ENCODE measurements at regions not wholly inside any gene's neighbourhood (a gene's known extent, or its start where the extent isn't known, plus 50 kb on each side); places are given as distances from the start of the nearest gene placed in this dataset.
"Not testable (repeated sequence)": the region's sequence is repeated elsewhere in the genome, so short reads cannot be mapped to it uniquely, and the experiment has no call there.

DNA sequence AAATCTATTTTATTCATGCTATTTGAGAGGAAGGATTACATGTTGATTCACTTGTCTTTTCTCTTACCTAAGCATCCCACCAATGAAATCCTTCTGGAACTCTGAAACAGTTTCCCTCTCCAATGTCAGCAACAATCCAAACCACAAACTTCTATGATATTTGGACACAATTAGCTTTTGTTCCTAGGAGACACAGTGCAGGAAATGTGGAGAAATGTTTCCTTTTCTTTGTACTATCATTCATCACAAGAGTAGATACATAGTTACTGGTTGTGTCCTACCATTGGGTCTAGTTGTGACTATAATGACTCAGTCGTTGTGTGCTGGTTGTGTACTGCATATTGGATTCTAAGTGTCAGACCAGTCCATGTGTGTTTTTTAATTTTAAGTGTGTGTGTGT lies 156.8 kb upstream of the MAGI2 start:
- H3K27me3 Mint-ChIP-seq (ENCODE audit: low read depth) = no peaks in the 10 kb centered on the region
- no peaks in the 10 kb centered on the region for H3K36me3 Mint-ChIP-seq (ENCODE audit: insufficient read depth)
- H3K4me1 Mint-ChIP-seq (ENCODE audit: low read depth) = no peaks in the 10 kb centered on the region
- H3K4me3 Mint-ChIP-seq = no peak overlapping the region
- peaks cover 3% of the 10 kb centered on the region for H3K9me3 Mint-ChIP-seq
- DNase-seq (no peak), ATAC-seq (no peak)

DNA sequence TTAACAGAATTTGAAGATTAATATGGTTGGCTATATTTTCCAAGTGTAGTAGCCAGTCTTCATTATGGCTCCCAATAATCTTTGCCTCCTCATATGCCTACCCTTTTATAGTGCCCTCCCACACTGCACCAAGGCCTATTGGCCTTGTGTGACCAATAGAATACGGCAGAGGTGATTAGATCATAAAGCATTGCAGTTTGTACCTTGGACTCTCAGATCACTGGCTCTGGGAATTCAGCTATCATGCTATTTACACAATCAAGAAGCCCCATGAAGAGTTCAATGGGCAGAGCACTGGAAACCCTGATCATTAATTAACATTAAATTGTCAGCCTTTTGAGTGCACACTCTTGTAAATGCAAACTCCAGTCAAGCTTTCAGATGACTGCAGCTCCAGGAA lies 154.5 kb upstream of the MAGI2 start:
- DNase-seq (no peak), ATAC-seq (no peak)
- no peaks in the 10 kb centered on the region for H3K4me1 Mint-ChIP-seq (ENCODE audit: low read depth)
- no peaks in the 10 kb centered on the region for H3K27me3 Mint-ChIP-seq (ENCODE audit: low read depth)
- H3K9me3 Mint-ChIP-seq = peaks cover 3% of the 10 kb centered on the region
- H3K36me3 Mint-ChIP-seq (ENCODE audit: insufficient read depth) = no peaks in the 10 kb centered on the region
- H3K4me3 Mint-ChIP-seq = no peak overlapping the region

DNA sequence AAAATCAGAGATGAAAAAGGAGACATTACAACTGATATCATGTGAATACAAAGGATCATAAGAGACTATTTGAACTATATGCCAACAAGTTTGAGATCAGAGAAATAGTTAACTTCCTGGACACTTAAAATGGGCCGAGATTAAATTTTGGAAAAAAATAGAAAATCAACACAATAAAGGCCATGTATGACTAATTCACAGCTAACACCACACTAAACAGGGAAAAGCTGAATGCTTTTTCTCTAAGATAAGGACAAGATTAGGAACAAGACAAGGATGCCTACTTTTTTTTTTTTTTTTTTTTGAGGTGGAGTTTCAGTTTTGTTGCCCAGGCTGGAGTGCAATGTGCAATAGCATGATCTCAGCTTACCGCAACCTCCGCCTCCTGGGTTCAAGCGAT lies 151.4 kb upstream of the MAGI2 start:
- H3K36me3 Mint-ChIP-seq (ENCODE audit: insufficient read depth) = no peaks in the 10 kb centered on the region
- ATAC-seq = no peak
- no peaks in the 10 kb centered on the region for H3K27me3 Mint-ChIP-seq (ENCODE audit: low read depth)
- H3K4me1 Mint-ChIP-seq (ENCODE audit: low read depth) = no peaks in the 10 kb centered on the region
- no peak overlapping the region for H3K4me3 Mint-ChIP-seq
- DNase-seq = no peak
- H3K9me3 Mint-ChIP-seq = peaks cover 3% of the 10 kb centered on the region

DNA sequence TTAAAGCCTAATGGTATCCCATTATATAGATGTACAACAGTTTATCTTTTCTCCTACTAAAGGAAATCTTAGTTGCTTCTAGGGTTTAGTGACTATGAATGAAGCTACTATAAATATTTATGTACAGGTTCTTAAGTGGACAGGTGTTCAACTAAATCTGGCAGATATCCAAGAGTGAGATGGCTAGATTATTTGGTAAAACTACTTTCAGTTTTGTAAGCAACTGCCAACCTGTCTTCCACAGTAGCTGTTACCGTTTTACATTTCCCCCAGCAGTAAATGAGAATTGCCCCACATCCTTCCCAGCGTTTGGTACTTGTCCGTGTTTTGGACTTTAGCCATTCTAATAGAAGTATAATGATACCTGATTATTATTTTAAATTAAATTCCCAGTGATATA lies 144.9 kb upstream of the MAGI2 start:
- Mint-ChIP-seq H3K4me1 (ENCODE audit: low read depth) (no peaks in the 10 kb centered on the region), H3K36me3 (ENCODE audit: insufficient read depth) (no peaks in the 10 kb centered on the region), H3K4me3 (no peak overlapping the region), H3K27me3 (ENCODE audit: low read depth) (no peaks in the 10 kb centered on the region), H3K9me3 (peaks cover 3% of the 10 kb centered on the region)
- no peak for DNase-seq
- no peak for ATAC-seq

DNA sequence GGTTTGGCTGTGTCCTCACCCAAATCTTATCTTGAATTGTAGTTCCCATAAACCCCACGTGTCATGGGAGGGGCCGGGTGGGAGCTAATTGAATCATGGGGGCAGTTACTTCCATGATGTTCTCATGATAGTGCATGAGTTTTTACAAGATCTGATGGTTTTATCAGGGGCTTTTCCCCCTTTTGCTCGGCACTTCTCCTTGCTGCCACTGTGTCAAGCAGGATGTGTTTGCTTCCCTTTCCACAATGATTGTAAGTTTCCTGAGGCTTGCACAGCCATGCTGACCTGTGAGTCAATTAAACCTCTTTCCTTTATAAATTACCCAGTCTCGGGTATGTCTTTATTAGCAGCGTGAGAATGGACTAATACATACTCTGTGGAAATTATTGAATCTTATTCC lies 141.2 kb upstream of the MAGI2 start:
- H3K36me3 Mint-ChIP-seq (ENCODE audit: insufficient read depth); H3K27me3 Mint-ChIP-seq (ENCODE audit: low read depth); H3K9me3 Mint-ChIP-seq; H3K4me1 Mint-ChIP-seq (ENCODE audit: low read depth); DNase-seq; H3K4me3 Mint-ChIP-seq; ATAC-seq: not testable (repeated sequence)

DNA sequence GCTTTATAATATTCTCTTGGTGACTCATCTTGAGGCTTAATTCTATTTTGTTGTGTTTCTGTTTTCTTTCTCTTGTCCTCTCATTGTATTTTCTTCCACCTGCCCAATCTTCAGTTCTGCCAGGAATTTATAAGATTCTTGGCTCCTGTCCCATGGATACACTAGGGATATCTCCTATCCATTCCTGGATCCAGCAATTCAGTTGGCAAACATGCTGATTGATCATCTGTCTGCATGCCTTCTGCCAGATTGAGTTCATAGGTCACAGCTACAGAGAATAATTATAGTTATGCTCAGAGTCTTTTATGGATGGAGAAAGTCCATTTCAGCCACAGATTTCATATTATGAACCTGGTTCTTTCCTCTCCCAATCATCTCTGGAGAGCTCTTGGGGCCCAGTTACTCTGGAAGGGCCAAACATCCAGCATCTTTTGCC lies 140.4 kb upstream of the MAGI2 start:
- Mint-ChIP-seq H3K9me3 (peaks cover 3% of the 10 kb centered on the region), H3K36me3 (ENCODE audit: insufficient read depth) (no peaks in the 10 kb centered on the region), H3K27me3 (ENCODE audit: low read depth) (no peaks in the 10 kb centered on the region), H3K4me3 (no peak overlapping the region), H3K4me1 (ENCODE audit: low read depth) (no peaks in the 10 kb centered on the region)
- ATAC-seq (no peak), DNase-seq (no peak)

DNA sequence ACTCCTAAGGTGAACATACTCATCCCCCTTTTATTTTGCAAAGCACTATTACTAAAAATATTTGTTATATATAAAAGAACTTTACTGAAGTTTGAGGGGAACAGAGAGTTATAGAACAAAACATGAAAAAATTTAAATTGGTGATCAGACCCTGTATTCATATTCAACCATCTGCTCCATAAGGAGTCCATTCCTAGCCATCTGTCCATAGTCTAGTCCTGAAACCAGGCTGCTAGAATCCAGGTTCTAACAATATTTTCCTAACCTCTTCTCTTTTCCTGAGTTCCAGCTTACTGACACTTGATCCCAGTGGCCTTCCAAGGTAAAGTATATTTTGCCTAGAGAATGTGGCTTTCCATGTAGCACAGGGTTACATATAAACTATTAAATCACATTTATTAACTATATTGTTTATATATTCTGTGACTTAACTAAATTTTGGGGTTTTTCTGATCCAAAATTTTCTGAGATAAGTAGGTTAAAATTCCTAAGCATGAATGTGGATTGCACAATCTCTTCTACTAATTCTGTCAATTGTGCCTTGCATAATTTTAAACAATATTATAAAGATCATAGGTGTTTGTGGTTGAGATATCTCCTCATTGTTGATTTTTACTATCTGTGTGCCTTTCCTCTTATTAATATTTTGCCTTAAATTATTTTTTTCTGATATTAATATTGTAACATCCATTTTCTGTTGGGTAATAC lies 137.6 kb upstream of the MAGI2 start:
- no peaks in the 10 kb centered on the region for H3K27me3 Mint-ChIP-seq (ENCODE audit: low read depth)
- H3K36me3 Mint-ChIP-seq (ENCODE audit: insufficient read depth) = no peaks in the 10 kb centered on the region
- no peak overlapping the region for H3K4me3 Mint-ChIP-seq
- no peaks in the 10 kb centered on the region for H3K4me1 Mint-ChIP-seq (ENCODE audit: low read depth)
- ATAC-seq (no peak), DNase-seq (no peak)
- peaks cover 3% of the 10 kb centered on the region for H3K9me3 Mint-ChIP-seq

DNA sequence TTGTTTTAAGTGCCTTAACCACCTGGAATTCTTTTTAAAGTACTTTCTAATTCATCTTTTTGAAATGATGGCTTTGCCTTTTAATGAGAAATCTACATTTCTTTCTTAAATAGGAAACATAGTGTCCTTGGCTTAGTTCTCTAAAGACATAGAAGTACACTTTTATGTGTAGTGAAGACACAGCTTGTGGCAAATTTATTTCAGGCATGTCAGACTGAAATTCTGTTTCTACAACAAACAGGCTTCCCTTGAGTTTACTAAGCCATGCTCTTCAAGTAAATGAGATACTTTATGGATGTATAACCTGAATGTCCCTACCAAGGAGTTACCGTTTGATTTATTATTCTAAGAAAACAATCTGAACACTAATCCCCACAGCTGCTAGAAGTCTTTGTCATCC lies 136.9 kb upstream of the MAGI2 start:
- DNase-seq (no peak), ATAC-seq (no peak)
- no peaks in the 10 kb centered on the region for H3K4me1 Mint-ChIP-seq (ENCODE audit: low read depth)

DNA sequence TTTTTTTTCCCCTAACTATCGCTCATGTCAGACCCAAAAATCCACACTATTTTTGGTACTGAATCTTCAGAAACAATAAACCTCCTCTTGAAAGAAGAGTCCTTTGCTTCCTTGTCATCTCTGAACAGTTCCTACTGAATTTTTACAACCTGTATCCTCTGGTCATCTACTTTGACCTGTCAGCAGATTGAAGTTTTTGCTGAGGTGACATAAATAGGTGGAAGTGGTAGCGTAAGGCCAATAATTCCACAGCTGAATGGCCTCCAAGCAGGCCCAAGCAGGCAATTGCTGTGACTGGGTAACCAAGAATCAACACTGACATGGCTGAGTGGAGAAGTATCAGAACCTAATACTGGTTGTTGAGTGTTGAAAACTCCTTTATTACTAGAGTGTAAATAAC lies 117.4 kb upstream of the MAGI2 start:
- ATAC-seq (no peak), DNase-seq (no peak)
- H3K27me3 Mint-ChIP-seq (ENCODE audit: low read depth) = no peaks in the 10 kb centered on the region
- no peak overlapping the region for H3K4me3 Mint-ChIP-seq
- no peaks in the 10 kb centered on the region for H3K4me1 Mint-ChIP-seq (ENCODE audit: low read depth)
- peaks cover 6% of the 10 kb centered on the region for H3K9me3 Mint-ChIP-seq
- no peaks in the 10 kb centered on the region for H3K36me3 Mint-ChIP-seq (ENCODE audit: insufficient read depth)

More for the DNA sequence above, 136.9 kb upstream of the MAGI2 start:
- H3K4me3 Mint-ChIP-seq = no peak overlapping the region
- H3K27me3 Mint-ChIP-seq (ENCODE audit: low read depth) = no peaks in the 10 kb centered on the region
- H3K36me3 Mint-ChIP-seq (ENCODE audit: insufficient read depth) = no peaks in the 10 kb centered on the region
- H3K9me3 Mint-ChIP-seq = peaks cover 3% of the 10 kb centered on the region

DNA sequence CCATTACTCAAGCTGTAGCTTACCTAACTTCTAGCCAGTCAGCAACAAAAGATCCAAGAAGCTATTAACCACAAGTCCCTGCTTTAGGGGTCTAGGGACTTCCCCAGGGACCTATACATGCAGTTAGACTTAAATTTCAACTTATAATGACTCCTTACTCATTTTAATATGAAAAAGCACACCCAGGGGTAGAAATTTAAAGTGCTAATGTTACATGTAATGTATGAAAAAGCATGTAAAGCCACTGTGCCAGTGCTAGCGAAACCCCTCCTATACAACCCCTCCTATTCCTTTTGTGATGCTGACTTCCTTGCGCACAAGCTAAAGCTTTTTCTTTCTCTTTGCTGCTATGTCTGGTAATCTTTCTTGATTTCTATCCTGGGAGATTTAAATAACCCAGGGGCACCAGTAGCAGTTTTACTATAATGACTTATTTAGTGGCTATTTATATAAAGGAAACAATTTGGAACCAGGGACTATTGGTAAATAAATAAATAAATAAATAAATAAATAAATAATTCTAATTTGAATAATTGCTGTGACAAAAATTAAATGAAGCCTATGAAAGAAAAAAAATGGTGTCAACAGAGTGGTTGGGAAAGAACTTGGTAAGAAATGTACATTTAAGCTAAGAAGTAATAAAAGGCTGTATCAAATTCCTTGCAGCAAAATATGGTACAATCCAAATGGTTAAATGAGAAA lies 110.5 kb upstream of the MAGI2 start:
- peaks cover 8% of the 10 kb centered on the region for H3K9me3 Mint-ChIP-seq
- H3K27me3 Mint-ChIP-seq (ENCODE audit: low read depth) = no peaks in the 10 kb centered on the region
- DNase-seq (no peak), ATAC-seq (no peak)
- H3K4me1 Mint-ChIP-seq (ENCODE audit: low read depth) = no peaks in the 10 kb centered on the region
- H3K4me3 Mint-ChIP-seq = no peak overlapping the region
- H3K36me3 Mint-ChIP-seq (ENCODE audit: insufficient read depth) = no peaks in the 10 kb centered on the region

DNA sequence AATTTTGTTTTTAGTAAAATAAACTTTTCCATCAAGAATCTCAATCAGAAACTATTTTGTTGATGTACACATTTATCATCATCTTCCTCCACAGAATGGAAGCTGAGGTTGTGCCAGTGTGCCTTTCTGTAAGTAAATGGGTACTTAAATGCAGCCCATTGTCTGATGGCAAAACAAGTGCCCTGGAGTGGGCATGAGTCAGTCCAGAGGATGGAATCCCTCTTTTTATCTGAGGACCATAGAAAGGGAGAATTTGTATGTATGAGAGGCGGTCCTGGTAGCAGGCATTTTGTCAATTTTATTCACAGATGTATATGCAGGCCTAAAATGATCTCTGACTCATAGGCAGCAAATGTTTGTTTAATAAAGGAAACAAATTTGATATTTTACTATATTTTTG lies 102.1 kb upstream of the MAGI2 start:
- Mint-ChIP-seq H3K36me3 (ENCODE audit: insufficient read depth) (no peaks in the 10 kb centered on the region), H3K4me3 (no peak overlapping the region), H3K9me3 (peaks cover 12% of the 10 kb centered on the region), H3K4me1 (ENCODE audit: low read depth) (no peaks in the 10 kb centered on the region), H3K27me3 (ENCODE audit: low read depth) (no peaks in the 10 kb centered on the region)
- no peak for DNase-seq
- no peak for ATAC-seq

DNA sequence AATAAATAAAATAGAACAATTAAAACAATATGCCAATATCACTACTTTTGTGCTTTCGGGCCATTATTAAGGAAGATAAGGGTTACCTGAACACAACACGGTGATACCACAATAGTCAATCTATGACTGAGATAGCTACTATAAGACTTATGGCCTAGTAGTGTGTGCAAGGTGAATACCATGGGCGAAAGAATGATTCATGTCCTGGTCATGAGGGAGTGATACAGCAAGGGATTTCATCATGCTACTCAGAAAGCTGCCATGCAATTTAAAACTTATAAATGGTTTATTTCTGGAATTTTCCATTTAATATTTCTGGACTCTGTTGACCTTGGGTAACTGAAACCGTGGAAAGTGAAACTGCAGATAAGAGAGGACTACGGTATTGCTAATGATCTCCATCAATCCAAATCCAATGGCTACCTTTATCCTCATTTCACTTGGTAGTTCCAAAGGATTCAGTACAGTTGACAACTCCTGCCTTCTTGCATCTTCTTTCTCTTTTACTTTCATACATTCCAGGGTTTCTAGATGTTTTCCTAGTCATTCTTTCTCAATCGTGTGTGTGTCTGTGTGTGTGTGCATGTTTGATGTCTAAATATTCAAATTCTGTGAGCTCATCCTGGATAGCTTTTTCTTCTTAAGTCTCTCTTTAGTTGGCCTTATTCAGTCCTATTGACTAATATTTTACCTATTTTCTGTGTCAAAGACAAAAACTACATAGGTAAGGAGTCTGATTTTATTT lies 100.5 kb upstream of the MAGI2 start:
- no peaks in the 10 kb centered on the region for H3K36me3 Mint-ChIP-seq (ENCODE audit: insufficient read depth)

DNA sequence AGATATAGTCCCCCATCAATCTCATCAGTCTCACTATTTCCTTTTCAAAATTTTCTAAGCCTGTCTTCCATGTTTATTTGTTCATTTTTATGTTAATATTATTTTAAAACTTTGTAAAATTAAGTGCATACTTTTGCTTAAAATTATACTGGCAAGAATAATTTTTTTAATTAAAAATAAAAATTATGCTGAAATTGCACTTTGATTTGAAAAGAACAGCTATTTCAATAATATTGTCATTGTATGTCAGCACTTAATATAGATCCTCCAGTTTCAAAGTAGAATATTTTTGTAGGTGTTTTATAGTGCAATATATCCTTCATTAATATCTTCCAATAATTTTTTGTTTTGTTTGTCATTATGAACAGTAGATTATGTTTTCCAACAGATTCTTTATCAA lies 99.0 kb upstream of the MAGI2 start:
- H3K36me3 Mint-ChIP-seq (ENCODE audit: insufficient read depth) = no peaks in the 10 kb centered on the region
- H3K9me3 Mint-ChIP-seq = peaks cover 7% of the 10 kb centered on the region
- no peak overlapping the region for H3K4me3 Mint-ChIP-seq
- ATAC-seq = no peak
- no peak for DNase-seq
- H3K4me1 Mint-ChIP-seq (ENCODE audit: low read depth) = no peaks in the 10 kb centered on the region
- H3K27me3 Mint-ChIP-seq (ENCODE audit: low read depth) = no peaks in the 10 kb centered on the region

More for the DNA sequence above, 100.5 kb upstream of the MAGI2 start:
- peaks cover 7% of the 10 kb centered on the region for H3K9me3 Mint-ChIP-seq
- no peak for DNase-seq
- H3K4me3 Mint-ChIP-seq = no peak overlapping the region
- H3K27me3 Mint-ChIP-seq (ENCODE audit: low read depth) = no peaks in the 10 kb centered on the region
- no peak for ATAC-seq
- no peaks in the 10 kb centered on the region for H3K4me1 Mint-ChIP-seq (ENCODE audit: low read depth)

DNA sequence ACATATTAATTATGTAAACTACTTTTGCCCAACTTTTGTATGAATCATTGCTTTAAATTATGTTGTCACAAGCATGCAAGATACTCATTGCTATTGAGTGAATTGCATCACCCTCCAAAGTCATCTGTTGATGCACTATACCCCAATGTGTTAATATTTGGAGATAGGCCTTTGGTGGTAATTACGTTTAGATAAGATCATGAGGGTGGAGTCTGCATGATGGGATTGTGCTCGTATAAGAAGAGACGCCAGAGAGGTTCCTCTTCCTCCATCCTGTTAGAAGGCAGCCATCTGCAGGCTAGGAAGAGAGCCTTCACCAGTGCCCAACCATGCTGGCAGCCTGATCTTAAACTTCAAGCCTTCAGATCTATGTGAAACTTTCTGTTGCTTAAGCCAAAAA lies 95.3 kb upstream of the MAGI2 start:
- Mint-ChIP-seq H3K4me3 (no peak overlapping the region), H3K4me1 (ENCODE audit: low read depth) (no peaks in the 10 kb centered on the region), H3K9me3 (no peaks in the 10 kb centered on the region), H3K36me3 (ENCODE audit: insufficient read depth) (no peaks in the 10 kb centered on the region), H3K27me3 (ENCODE audit: low read depth) (no peaks in the 10 kb centered on the region)
- DNase-seq (no peak), ATAC-seq (no peak)

DNA sequence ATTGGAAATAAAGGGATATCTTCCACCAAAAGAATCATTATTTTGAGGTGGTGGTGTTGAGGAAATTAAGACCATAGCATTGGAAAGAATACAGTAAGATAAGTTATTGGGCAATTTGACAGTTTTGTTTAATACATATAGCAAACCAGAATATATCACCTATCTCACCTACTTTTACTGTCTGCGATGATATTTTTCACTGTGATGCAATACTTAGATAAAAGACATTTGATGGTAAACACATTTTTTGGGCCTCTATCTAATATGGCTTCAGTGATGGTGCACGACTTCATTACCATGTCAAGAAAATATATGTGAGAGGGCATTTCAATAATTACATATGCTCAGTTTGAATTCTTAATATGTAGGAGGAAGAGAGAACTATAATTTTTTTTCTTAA lies 93.7 kb upstream of the MAGI2 start:
- Mint-ChIP-seq H3K36me3 (ENCODE audit: insufficient read depth) (no peaks in the 10 kb centered on the region), H3K4me1 (ENCODE audit: low read depth) (no peaks in the 10 kb centered on the region), H3K27me3 (ENCODE audit: low read depth) (no peaks in the 10 kb centered on the region), H3K9me3 (no peaks in the 10 kb centered on the region), H3K4me3 (no peak overlapping the region)
- DNase-seq = no peak
- ATAC-seq = no peak
